ENCODE measurements at regions not wholly inside any gene's neighbourhood (a gene's known extent, or its start where the extent isn't known, plus 50 kb on each side); places are given as distances from the start of the nearest gene placed in this dataset.

GRCh38 chr9:14395317-14396082 is 81.6 kb upstream of the NFIB start:
- peak; percentile 65 for DNase-seq (ENCODE audit: low spot score)

GRCh38 chr9:14393418-14393817 is 79.5 kb upstream of the NFIB start:
- DNase-seq (ENCODE audit: low spot score) = no peak

- DNase-seq (ENCODE audit: low spot score) = no peak
Observed at GRCh38 chr9:14391620-14392019, 77.7 kb upstream of the NFIB start.

GRCh38 chr9:14389657-14390056 is 75.7 kb upstream of the NFIB start:
- no peak for DNase-seq (ENCODE audit: low spot score)

GRCh38 chr9:14389146-14389545 is 75.2 kb upstream of the NFIB start:
- no peak for DNase-seq (ENCODE audit: low spot score)

GRCh38 chr9:14383773-14384172 is 69.8 kb upstream of the NFIB start:
- DNase-seq (ENCODE audit: low spot score) = peak; percentile 30

- DNase-seq (ENCODE audit: low spot score) = no peak
Observed at GRCh38 chr9:14383294-14383693, 69.4 kb upstream of the NFIB start.

GRCh38 chr9:14380061-14380836 is 66.3 kb upstream of the NFIB start:
- no peak for DNase-seq (ENCODE audit: low spot score)

- no peak for DNase-seq (ENCODE audit: low spot score)
Observed at GRCh38 chr9:14379280-14379679, 65.3 kb upstream of the NFIB start.

- DNase-seq (ENCODE audit: low spot score) = no peak
Observed at GRCh38 chr9:14373706-14374105, 59.8 kb upstream of the NFIB start.

GRCh38 chr9:14373336-14373666 is 59.4 kb upstream of the NFIB start:
- DNase-seq (ENCODE audit: low spot score) = no peak

- DNase-seq (ENCODE audit: low spot score) = no peak
Observed at GRCh38 chr9:14372437-14373335, 58.7 kb upstream of the NFIB start.

GRCh38 chr9:14369011-14369410 is 55.1 kb upstream of the NFIB start:
- DNase-seq (ENCODE audit: low spot score) = no peak

GRCh38 chr9:14366076-14366475 is 52.1 kb upstream of the NFIB start:
- DNase-seq (ENCODE audit: low spot score) = no peak

- no peak for DNase-seq (ENCODE audit: low spot score)
Observed at GRCh38 chr9:14365670-14366069, 51.7 kb upstream of the NFIB start.
